NCI-H2227 (cell line): ENCODE measurements at regions not wholly inside any gene's neighbourhood (a gene's known extent, or its start where the extent isn't known, plus 50 kb on each side); places are given as distances from the start of the nearest gene placed in this dataset.
A peak's percentile ranks its signal among the peaks of the same experiment; 100 is the strongest.

Experiments
- DNase-seq: peaks from one replicate; lab custom pipeline; 2025; ENCODE audit not compliant: unreplicated experiment; lab: John Stamatoyannopoulos, UW

DNA sequence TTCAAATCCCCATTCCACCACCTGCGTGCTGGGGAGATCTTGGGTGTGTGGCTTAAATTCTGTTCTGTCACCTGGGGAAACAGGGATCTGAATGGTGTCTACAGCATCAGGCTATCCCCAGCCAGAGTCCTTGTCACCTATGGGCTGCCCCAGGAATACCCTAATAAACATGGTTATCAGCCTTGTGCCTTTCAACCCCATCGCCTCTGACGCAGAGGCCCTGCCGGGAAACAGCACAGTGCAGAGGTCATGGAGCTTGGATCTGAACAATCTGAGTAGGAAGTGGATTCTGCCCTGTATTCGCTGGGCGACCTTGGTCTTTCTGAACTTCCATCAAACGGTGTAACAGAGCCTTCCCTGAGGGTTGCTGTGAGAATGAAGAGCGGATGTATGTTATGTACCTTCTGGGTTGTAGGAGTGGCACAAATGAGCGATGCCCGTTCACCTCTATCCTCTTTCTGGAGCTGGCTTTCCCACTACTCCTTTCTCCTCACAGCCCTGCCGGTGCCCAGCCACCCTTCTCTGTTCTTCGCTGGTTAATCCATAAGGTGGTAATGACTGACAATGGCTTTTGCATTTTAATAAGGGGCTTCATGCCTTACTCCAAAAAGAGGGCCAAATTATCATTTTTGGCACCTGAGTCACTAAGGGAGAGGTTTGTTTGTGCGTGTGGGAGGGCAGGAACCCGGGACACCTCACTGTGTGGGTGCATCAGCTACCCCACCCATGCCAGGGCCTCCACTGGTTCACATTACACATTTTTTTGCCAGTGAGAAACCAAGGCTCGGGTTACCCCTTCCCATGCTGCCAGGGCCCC lies 256.5 kb downstream of the MYCN start:
- no peak for DNase-seq

DNA sequence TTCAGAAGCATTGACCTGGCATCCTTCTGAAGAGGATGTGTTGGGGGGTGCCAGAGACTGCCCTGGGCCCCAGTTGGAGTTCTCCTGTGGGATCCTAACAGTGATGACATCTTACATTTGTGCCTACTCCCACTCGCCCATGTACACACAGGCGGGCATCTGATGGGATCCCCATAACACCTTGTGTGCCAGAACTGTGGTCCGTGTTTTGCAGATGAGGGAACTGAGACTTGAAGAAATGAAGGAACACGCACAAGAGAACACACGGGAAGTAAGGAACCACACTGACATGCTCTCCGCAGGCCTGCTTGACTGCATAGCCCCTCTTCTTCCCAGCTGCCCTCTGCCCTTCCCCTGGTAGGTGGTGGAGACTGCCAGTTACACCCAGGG lies 255.3 kb downstream of the MYCN start:
- no peak for DNase-seq

DNA sequence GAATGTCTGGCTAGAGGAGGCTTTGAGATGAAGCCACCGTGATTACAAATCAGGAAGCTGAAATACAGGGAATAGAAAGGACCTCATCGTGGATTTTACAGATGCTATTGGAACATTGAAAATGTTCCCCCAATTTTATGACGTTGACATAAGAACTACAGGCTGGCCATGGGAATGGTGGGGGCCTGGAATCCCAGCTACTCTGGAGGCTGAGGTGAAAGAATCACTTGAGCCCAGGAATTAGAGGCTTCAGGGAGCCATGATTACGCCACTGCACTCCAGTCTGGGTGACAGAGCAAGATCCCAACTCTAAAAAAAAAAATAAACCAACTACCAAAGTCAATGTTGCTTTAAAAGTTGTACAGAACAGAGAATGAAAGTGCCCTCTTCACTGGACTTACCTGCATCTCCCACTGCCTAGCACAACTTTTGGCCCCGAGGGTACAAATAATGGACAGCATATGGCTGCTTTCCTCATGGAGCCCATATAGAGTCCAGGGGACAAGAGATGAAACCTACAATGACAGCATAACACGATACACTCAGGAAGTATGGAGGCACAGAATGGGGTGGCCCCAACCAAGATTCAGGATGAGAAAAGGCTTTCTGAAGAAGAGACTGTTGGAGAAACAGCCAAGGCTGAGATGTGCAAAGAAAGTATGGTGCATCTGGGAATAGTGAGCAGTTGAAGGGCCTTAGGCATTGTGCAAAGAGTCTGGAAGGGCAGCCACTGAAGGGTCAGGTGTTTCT lies 254.8 kb downstream of the MYCN start:
- DNase-seq = no peak

DNA sequence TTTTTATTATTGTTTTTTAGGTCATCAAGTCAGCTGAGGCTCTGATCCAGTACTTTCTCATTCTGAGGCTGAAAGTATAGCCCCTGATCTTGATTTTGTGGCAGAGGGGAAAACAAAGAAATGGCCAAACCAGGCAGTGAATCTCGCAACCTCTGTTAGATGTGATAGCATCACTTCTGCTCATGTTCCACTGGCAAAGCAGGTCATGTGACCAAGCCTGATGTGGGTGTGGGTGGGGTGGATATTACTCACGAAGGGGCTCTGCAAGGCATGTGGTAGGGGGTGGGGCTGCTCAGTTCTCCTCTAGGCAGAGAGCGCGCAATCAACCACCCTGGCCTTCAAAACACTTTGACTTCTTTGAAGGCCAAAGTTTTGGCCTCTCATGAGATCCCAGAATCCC lies 254.2 kb downstream of the MYCN start:
- DNase-seq = no peak

DNA sequence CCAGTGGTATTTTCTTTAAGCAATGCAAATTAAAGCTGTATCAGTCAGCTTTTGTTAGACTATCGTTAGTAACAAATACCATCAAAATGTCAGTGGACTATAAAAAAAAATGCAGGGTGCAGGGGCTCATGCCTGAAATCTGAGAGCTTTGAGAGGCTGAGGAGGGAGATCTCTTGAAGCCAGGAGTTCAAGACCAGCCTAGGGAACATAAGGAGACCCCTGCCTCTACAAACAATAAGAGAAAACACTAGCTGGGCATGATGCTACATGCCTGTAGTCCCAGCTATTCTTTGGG lies 253.7 kb downstream of the MYCN start:
- DNase-seq = no peak

DNA sequence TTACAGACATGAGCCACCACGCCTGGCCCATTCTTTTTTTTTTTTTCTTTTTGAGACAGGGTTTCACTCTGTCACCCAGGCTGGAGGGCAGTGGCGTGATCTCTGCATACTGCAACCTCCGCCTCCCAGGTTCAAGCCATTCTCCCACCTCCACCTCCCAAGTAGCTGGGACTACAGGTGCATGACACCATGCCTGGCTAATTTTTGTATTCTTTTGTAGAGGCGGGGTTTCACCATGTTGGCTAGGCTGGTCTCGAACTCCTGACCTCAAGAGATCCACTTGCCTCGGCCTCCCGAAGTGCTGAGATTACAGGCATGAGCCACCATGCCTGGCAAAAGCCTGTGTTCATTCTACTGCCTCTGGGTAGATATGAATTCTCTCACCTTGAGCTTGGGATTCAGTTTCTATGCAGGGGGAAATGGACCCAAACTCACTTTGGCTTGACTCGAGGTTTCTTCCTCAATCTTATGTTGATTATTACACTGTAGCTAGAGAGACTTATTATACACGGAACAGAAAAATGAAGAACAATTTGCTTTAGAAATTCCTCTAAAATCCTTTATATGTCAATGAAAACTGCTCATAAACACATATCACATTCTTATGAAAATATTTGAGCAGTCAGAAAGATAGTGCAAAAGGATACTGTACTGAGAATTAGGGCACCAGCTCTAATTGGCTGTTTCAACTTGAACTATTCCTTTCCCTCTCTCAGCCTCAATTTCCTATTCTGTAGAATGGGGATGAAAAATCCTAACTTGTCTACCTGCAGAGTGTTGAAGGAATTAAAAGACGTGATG lies 252.3 kb downstream of the MYCN start:
- no peak for DNase-seq

DNA sequence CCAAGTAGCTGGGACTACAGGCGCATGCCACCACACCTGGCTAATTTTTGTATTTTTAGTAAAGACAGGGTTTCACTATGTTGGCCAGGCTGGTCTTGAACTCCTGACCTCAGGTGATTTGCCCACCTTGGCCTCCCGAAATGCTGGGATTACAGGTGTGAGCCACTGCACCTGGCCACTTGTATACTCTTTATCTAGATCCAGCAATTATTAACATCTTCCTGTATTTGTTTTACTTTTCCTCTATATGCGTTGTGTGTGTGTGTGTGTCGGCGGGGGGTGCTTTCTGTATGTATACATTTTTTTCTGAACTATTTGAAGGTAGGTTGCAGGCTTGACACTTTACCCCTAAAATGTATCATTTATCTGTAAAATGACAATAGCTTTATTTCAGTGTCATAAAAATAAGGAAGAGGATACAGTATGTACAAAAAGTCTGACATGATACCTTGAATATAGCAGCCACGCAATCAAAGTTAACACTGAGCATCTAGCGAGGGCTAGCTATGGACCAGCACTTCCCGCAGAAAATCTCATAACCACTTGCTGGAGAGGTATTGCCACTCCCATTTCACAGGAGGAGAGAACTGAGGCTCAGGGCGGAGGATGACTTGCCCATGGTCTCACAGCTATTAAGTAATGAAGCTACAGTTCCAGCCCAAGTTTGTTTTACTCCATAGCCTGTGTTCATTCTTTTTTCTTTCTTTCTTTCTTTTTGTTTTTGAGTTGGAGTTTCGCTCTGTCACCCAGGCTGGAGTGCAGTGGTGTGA lies 251.3 kb downstream of the MYCN start:
- DNase-seq = no peak

DNA sequence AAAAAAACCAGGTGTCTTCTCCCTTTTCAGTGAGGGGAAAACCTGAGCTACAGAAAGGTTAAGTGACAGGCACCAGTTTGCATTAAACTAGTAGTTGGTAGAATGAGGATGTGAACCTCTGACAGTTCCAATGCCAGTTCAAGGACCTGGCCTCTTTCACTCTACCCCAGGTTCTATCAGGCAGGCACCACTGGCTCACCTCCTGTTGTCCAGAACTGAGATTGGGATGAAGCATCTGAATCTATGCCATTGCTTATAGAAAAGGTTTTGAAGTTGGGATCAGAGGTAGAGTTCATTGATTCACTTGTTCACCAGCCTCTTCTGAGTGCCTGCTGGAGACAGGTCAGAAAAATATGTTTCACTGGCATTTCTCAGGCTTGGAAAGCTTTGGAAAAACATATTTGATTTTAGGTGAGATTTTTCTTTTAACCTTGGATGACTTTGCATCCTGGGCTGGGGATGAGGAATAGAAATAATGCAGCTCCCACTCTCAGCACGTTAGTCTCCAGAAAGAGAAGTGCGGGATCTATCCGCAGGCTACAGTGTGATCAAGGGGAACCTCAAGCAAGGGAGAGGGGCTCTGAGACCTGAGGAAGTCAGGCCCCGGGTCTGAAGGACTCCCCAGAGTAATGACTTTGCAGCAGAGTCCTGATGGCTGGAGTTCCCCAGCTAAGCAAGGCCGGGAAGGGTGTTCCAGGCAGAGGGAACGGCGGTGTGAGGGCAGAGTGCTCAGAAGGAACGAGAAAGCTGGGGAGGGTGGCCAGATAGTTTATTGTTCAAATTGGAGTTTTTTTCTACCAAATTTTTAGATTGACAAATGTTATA lies 250.3 kb downstream of the MYCN start:
- no peak for DNase-seq

DNA sequence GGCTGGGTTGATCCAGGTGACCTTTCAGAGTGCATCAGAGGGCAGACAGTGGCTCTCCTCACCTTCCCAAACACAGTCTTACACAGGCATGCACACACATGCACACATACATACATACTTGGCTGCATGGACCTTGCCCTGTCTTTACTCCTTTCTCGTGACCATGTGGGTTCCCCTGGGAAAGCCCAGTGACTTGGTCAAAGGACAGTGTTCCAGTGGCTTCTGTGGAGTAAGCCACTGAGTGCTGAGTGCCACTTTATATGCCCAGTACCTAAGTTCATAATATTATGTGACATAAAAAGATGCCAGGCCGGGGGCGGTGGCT lies 249.4 kb downstream of the MYCN start:
- DNase-seq = no peak

DNA sequence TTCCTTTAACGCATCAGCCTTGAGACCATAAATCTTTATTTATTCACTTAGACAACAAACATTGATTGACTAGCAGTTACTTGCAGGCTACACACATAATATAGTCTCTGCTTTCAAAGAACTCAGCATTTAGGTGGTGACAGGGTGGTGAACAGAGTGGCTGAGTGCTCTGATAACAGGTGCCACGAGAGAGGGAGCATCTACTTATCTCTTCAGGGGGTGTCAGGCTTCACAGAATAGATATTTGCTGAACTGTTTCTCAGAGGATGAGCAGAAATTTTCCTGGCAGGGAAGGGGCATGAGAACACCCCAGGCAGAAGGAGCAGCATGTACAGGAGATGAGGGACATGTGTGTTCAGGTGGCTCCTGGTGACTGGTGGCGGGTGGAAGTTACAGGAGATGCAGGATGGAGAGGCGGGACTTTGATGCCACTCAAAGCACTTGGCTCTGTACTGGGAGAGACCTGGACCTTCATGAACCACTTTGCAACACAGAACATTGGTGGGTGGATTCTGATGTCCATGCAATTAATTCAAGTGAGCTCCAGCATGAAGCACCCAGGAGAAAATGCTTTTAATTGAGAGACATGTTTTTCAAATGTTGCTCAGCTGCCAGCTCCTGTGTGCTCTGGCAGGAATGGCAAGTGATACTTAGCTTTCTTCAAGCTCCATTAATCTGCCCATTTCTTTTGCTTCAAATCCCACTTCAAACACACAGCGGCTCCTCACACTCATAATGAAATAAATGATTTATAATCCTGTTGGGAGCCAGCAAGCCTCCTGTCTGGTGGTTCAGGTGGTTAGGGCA lies 248.9 kb downstream of the MYCN start:
- peak; percentile 69 for DNase-seq

DNA sequence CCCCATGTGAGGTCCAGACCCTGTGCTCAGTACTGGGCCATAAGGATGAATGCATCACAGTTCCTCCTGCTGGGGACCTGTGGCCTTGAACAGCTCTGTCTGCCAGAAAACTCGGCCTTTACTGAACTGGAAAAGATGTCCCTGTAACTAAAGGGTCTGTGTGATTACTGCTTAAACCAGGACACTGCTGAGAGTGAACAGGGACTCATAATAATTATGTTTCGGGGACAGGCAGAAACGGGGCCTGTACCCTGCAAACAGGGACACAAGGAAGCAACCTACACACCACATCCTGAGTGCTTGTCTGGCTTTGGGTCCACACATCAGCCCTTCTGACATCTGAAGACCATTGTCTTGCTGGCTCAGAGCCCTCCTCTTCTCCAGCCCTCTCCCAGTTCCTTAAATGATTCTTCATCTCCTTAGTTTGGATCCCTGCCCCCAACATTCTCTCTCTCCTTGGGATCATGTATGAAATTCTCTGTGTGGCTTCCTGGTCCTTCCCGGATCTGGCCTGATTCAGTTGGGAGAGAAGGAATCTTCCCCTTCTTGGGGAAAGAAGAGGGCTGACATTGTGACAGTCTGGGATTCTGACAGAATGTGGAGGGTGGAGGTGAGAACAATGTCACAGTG lies 248.0 kb downstream of the MYCN start:
- DNase-seq = no peak

DNA sequence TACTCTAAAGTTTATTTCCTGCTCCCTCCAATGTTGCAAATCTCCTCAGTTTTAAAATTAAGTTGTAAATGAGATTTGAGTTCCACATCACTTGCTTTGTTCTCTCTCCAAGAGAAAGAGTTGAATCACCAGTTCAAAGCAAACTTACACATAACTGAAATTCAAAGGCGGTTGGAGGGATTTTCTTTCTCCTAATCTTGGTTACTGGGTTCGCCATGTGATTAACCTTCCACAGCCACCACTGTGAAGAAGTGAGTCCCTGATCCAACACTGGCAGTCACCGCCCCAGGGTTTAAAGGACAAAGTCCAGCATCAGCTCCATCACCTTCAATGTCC lies 247.1 kb downstream of the MYCN start:
- no peak for DNase-seq

DNA sequence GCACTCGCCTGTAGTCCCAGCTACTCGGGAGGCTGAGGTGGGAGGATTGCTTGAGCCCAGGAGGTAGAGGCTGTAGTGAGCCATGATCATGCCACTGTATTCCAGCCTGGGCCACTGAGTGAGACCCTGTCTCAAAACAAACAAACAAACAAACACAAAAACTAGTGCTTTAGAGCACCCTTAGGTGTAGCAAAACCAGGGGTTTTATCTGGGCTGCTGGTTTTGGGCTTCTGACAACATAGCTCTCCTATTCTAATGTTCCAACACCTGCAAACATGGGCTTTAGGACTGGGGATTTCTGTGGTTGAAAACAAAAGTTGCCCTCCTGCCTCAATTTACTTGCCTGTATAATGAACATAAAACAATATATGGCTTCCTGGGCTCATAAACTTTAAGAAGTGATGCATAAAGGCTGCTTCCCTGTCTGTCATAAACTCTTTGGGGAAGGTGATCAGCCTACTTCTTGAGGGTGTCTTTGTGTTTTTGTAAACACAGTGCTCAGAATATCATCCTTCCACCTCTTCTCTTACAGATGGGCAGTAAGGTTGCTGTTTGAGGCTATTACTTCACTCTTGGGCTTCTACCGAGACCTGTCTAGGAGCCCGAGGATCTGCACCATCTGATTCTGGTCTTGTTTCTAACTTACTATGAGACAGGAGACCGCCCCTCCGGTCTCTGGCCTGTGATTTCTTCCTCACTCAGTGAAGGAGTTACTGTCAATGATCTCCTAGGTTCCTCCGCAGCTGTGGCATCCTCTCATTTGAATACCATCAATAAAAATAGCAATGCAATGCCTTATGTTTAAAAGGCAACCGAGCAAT lies 246.5 kb downstream of the MYCN start:
- no peak for DNase-seq

DNA sequence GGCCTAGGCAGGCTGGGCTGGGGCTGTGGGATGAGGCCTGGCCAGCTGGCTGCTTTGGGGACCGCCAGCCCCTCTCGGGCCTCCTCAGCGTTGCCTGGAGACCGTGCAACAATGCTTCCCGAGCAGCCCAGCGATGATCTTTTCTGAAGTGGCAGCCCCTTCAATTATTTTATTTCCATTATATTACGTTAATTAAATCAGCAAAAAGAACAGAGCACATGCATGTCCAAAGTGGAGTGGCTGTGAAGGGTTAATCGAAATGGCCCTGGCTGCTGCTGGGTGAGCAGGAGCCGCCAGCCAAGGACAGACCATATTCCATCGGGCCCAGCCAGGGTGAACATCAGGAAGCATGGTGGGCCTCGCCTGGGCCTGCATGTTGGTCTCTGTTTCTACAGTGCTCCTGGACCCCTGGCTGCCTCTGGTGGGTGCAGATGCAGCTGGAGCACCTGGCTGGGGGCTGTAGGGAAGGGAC lies 245.5 kb downstream of the MYCN start:
- peak; percentile 10 for DNase-seq

DNA sequence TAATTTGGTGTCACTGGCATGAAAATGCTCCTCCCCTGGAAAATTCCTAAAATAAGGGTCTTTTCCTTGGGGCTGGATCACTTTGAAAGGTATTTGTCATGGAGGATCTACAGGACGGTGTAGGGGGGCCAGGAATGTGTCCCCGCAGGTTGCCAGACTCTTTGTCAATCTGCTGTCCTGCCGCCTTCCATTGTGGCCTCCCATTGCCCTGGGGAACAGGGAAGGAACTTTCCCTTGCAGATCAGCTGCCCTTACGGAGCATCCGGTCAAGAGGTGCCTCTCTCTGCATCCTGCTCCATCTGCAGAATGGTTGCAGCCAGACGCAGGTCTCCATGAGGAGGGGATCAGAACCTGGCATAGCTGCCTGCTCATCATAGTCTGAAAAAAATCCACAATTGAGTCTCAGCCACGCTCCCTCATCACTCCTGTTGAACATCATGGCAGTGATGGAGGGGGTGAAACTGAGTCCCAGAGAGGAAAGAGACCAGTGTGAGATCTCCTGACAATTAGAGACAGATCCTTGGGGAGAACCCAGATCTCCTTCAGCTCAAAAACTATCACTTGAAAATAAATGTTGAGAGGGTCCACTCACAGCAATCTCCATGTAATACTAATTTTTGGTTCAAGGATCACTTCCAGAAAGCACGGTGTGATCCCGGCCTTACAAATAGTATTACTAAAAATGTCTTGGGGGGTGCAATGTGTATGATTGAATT lies 244.8 kb downstream of the MYCN start:
- no peak for DNase-seq

DNA sequence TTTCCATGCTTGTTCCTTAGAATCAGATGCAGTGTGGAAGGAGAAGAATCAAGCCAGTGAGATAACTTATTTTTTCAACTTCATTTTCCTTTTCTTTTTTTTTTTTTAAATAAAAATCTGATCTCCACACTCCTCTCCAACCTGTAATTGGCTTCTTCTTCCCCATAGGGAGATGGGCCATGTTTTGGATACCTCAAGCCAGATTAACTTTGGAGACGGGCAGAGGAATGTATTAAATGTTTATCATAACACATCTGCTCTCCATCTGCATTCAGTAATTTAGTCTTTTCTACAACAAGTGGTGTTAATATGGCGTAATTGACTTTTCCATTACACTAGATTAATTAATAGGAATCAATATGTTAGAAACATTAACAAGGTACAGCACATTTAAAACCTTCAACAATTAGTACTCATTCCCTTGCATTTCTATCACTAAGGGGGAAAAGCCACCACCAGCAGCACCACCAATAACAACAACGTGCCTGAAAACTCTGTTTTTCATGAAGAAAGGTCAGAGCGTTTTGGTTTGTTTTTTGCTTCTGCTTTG lies 244.1 kb downstream of the MYCN start:
- no peak for DNase-seq

DNA sequence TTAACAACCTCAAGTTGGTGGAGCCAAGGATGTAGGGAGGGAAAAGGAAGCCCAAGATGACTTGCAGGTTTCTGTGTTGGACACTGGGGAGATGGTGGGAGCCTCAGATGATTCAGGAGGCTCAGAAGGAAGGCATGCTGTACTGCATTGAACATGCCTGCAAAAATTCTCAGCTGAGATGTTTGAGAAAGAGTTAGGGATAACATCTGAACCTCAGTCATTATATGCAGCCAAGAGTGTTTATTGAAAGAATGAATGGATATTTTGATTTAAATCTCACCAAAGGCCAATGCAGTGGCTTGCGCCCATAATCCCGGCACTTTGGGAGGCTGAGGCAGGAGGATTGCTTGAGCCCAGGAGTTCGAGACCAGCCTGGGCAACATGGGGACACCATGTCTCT lies 243.0 kb downstream of the MYCN start:
- DNase-seq = no peak
